Heart right ventricle (tissue), 16 donors: ENCODE measurements at regions not wholly inside any gene's neighbourhood (a gene's known extent, or its start where the extent isn't known, plus 50 kb on each side); places are given as distances from the start of the nearest gene placed in this dataset.

ENCODE experiments used
- ATAC-seq, 8 donors: fragments of 200-7000 bp; cut with Tn5 transposase; one replicate each; pipeline ENCODE4 v1.9.1; 2020; ENCODE audit warnings: mild to moderate bottlenecking in 8 of 8, moderate library complexity in 8 of 8, moderate number of reproducible peaks in 1 of 8
- DNase-seq, 2 donors: peaks; one replicate each; pipeline ENCODE4 v3.0.0-alpha.2; 2020
- H3K27ac ChIP-seq, 10 donors: fragments of 200-600 bp; sonication (generic) in 2 of 10; one replicate each; pipeline versions ENCODE4 v1.5.0 to v1.8.0; 2020 to 2022; ENCODE audit warnings: mild to moderate bottlenecking in 3 of 10
- H3K27me3 ChIP-seq, 7 donors: fragments of 200-600 bp; one replicate each; pipeline ENCODE4 v1.8.0; 2021 to 2022; ENCODE audit warnings: mild to moderate bottlenecking in 2 of 7
- H3K36me3 ChIP-seq, 9 donors: fragments of 200-600 bp; sonication (generic) in 1 of 9; one replicate each; pipeline versions ENCODE4 v1.5.0 to v1.8.0; 2020 to 2022; ENCODE audit warnings: mild to moderate bottlenecking in 2 of 9
- H3K4me1 ChIP-seq, 9 donors: fragments of 200-600 bp; sonication (generic) in 1 of 9; one replicate each; pipeline versions ENCODE4 v1.5.0 to v1.8.0; 2020 to 2022; ENCODE audit warnings: mild to moderate bottlenecking in 4 of 9
- H3K4me3 ChIP-seq, 10 donors: fragments of 200-600 bp; sonication (generic) in 2 of 10; one replicate each; pipeline versions ENCODE4 v1.5.0 to v1.8.0; 2020 to 2022; ENCODE audit warnings: mild to moderate bottlenecking in 7 of 10, moderate library complexity in 2 of 10
- H3K9me3 ChIP-seq, 11 donors: fragments of 200-600 bp in 10 of 11; sonication (generic) in 2 of 11; one replicate each; pipeline versions ENCODE4 v1.5.0 to v1.8.0; 2013 to 2022; ENCODE audit warnings: mild to moderate bottlenecking in 2 of 11, control low read depth in 1 of 11, moderate library complexity in 1 of 11
- WGBS, 2 donors: extraction: QIAGEN DNeasy Blood & Tissue Kit; methylation state at CpG; one replicate each; pipeline ENCODE4 v1.1.7; 2013; ENCODE audit warnings: inconsistent platforms in 1 of 2; 5-methylcytosine and 5-hydroxymethylcytosine counted together
- intact Hi-C, 10 donors: fragments of 100-400 bp; cut with DNase I; formaldehyde crosslinking; loops; one replicate each; pipeline versions ENCODE4 v1.11.1 to v1.14.2; 2022
- TF ChIP-seq, protein P1 (sequence below), 9 donors: fragments of 200-600 bp; sonication (generic) in 2 of 9; IDR thresholded peaks; one replicate each; pipeline versions ENCODE4 v1.5.0 to v1.8.0; 2021 to 2022; ENCODE audit warnings: antibody characterized with exemption in 9 of 9, mild to moderate bottlenecking in 5 of 9, moderate library complexity in 1 of 9
- donor health status: Arrhythmogenic right ventricular cardiomyopathy.
- donor health status: ischemic (EF 13 %, LVEDD 7.1; RV severe dilation, severe dysfunction).
- donor health status: healthy with polysubstance abuse.
- donor health status: DM: no; HTN: yes; CAD: no.
- donor health status: DM: no; HTN: no; CAD: no.
- donor health status: ischemic (EF 25% LVEDD 6.9; RV normal size, moderate dysfunction).
- donor health status: ischemic (EF 25% LVEDD 5.7; RV mildly dilated, moderate dysfunction).
- donor health status: healthy.
- donor health status: DM: yes; HTN: yes; CAD: no.
- donor health status: Ischemic cardiomyopathy.
- donor health status: ischemic (EF 35%, LVEDD 5.7; RV mildly dilated, moderate dysfunction).
- donor health status: nonischemic (EF 11% LVEDD 7.7; RV severe dilation, severe dysfunction).
- donor health status: DM: yes; HTN: yes; CAD: no.
- donor health status: PGD.
- donor health status: ischemic (EF 29% LVEDD 5.4; RV normal size, mild dysfunction).
- donor health status: nonischemic (EF 23%, LVEDD 6.1; RV moderate dilation, normal function).

- H3K9me3 ChIP-seq, result no peaks in the 10 kb centered on the region
- H3K4me1 ChIP-seq, result peaks cover 17 to 94% (median 58%) of the 10 kb centered on the region in 9 donors
- TF ChIP-seq, protein P1, sequence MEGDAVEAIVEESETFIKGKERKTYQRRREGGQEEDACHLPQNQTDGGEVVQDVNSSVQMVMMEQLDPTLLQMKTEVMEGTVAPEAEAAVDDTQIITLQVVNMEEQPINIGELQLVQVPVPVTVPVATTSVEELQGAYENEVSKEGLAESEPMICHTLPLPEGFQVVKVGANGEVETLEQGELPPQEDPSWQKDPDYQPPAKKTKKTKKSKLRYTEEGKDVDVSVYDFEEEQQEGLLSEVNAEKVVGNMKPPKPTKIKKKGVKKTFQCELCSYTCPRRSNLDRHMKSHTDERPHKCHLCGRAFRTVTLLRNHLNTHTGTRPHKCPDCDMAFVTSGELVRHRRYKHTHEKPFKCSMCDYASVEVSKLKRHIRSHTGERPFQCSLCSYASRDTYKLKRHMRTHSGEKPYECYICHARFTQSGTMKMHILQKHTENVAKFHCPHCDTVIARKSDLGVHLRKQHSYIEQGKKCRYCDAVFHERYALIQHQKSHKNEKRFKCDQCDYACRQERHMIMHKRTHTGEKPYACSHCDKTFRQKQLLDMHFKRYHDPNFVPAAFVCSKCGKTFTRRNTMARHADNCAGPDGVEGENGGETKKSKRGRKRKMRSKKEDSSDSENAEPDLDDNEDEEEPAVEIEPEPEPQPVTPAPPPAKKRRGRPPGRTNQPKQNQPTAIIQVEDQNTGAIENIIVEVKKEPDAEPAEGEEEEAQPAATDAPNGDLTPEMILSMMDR (IDR thresholded peaks at IDR 0.05), result no peak
- WGBS, 2 donors, result 87 to 92% methylated on average over 3 of the region's 3 CpGs
- H3K36me3 ChIP-seq, result no peaks in the 10 kb centered on the region
- intact Hi-C loops, result no loop called here
- ATAC-seq (no peak), DNase-seq (peak in 1 of 2 donors; percentile 3)
- peak overlapping the region in 9 of 10 donors; percentile 46 to 89 (median 72) for H3K27ac ChIP-seq
- no peak overlapping the region for H3K4me3 ChIP-seq
- H3K27me3 ChIP-seq, result no peaks in the 10 kb centered on the region
Measured at GRCh38 chr20:23152902-23153301, 66.8 kb upstream of the CD93 start.

- no peak overlapping the region for H3K4me3 ChIP-seq
- H3K9me3 ChIP-seq, result no peaks in the 10 kb centered on the region
- peak overlapping the region; percentile 5 to 89 (median 73) for H3K27ac ChIP-seq
- peak; percentile 80 to 89 for DNase-seq
- TF ChIP-seq, protein P1 (IDR thresholded peaks at IDR 0.05), result no peak
- no peaks in the 10 kb centered on the region for H3K36me3 ChIP-seq
- 4% methylated on average over 9 of the region's 9 CpGs for WGBS, 2 donors
- intact Hi-C loops, result no loop called here
- peaks cover 19 to 94% (median 64%) of the 10 kb centered on the region in 9 donors for H3K4me1 ChIP-seq
- peak; percentile 92 to 97 (median 95) for ATAC-seq
- no peaks in the 10 kb centered on the region for H3K27me3 ChIP-seq
Measured at GRCh38 chr20:23152308-23152892, 66.3 kb upstream of the CD93 start.

GRCh38 chr20:23151885-23152284 is 65.8 kb upstream of the CD93 start:
- Histone ChIP-seq H3K4me3 (no peak overlapping the region), H3K9me3 (no peaks in the 10 kb centered on the region), H3K27ac (peak overlapping the region; percentile 5 to 89 (median 73)), H3K4me1 (peaks cover 19 to 94% (median 68%) of the 10 kb centered on the region in 9 donors), H3K36me3 (no peaks in the 10 kb centered on the region), H3K27me3 (no peaks in the 10 kb centered on the region)
- TF ChIP-seq, protein P1 (IDR thresholded peaks at IDR 0.05), result no peak
- ATAC-seq (no peak), DNase-seq (peak in 1 of 2 donors; percentile 8)
- intact Hi-C loops, result no loop called here
- WGBS, 2 donors, result 85 to 93% methylated on average over 8 of the region's 8 CpGs

DNA sequence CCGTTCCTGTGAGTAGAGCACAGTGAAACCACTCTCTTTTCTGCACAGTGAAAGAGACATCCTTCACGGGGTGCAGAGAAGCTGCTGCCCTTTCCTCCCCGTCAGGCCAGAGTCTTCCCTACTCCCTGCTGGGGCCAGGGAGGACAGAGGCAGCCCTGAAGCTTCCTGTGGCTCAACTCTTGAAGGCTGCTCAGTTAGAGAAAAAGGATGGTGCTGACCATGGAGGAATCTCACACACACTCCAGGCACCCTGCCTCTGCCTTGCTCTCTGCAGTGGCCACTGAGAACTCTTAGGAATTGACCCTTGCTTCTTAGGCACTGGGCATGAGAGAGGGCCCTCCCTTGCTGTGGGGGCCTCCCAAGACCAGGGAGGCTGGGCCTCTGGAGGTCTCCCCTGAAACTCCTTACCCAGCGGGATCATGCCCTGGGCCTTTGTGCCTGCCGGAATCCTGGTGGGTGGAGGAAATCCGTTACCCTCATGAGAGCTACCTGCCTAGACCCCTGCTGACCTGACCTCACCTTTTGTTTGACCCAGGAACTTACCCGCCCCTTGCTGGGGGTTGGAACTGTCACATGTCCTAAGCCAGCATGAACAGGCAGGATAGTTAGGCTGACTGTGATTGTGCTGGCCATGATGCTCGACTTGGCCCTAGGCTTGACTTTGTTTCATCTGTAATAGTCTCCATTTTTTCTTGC is 65.0 kb upstream of the CD93 start:
- H3K27me3 ChIP-seq, result no peaks in the 10 kb centered on the region
- intact Hi-C loops, result no loop called here
- no peak for DNase-seq
- H3K36me3 ChIP-seq, result no peaks in the 10 kb centered on the region
- H3K27ac ChIP-seq, result peak overlapping the region in 8 of 10 donors; percentile 46 to 89 (median 77)
- 91 to 96% methylated on average over 8 of the region's 8 CpGs for WGBS, 2 donors
- H3K9me3 ChIP-seq, result no peaks in the 10 kb centered on the region
- no peak for ATAC-seq
- TF ChIP-seq, protein P1 (IDR thresholded peaks at IDR 0.05), result no peak
- H3K4me3 ChIP-seq, result no peak overlapping the region
- peaks cover 18 to 92% (median 63%) of the 10 kb centered on the region in 9 donors for H3K4me1 ChIP-seq
